K562 (cell line): ENCODE measurements at regions not wholly inside any gene's neighbourhood (a gene's known extent, or its start where the extent isn't known, plus 50 kb on each side); places are given as distances from the start of the nearest gene placed in this dataset.

Experiments
- ATAC-seq: fragments of 200-7000 bp; cut with Tn5 transposase; 3 replicates; pipeline ENCODE4 v1.9.1; 2020; ENCODE audit warnings: moderate library complexity
- BruUV-seq: library from RNA; stranded (reverse); fragments of 400-500 nt; replicated peaks from 2 replicates; lab custom pipeline; 2021; lab: Mats Ljungman, UMichigan
- CTCF ChIA-PET: fragments of 300-600 bp; formaldehyde crosslinking; extraction: SDS; loops from one replicate; lab custom pipeline; 2021; ENCODE audit warnings: low intra/inter-chr PET ratio; lab: Yijun Ruan, JAX
- POLR2A ChIA-PET: fragments of 300-600, 350-650 bp; sonication (Branson Sonifier 250); formaldehyde crosslinking; extraction: SDS; loops from one replicate; lab custom pipeline; 2021; ENCODE audit warnings: antibody characterized with exemption, inconsistent platforms; lab: Yijun Ruan, JAX
- DNase-seq, 4 experiments: peaks; one replicate each; pipeline versions ENCODE4 v3.0.0 to v3.0.0-alpha.2; 2011 to 2018; ENCODE audit warnings: low spot score in 3 of 4, mixed read lengths in 3 of 4; ENCODE audit errors: extremely low read depth in 1 of 4
- FAIRE-seq: peaks from 2 replicates; lab custom pipeline; 2011; peaks lifted over from hg19 to GRCh38; lab: Jason Lieb, UNC
- H2AFZ ChIP-seq: 2 replicates; pipeline ENCODE4 v1.6.0; 2011; ENCODE audit warnings: low read depth, low read length, control low read depth, inconsistent platforms
- H3K27ac ChIP-seq: fragments of 200-600 bp; 3 replicates; pipeline ENCODE4 v1.8.0; 2011; ENCODE audit warnings: low read depth, mild to moderate bottlenecking, control low read depth, inconsistent platforms, low read length, moderate library complexity, mixed read lengths; ENCODE audit errors: extremely low read depth
- H3K27me3 ChIP-seq, 2 experiments: fragments of 300-600 bp in 1 of 2; 2 replicates in 1 of 2; 3 replicates in 1 of 2; pipeline versions ENCODE4 v1.6.0 to v1.8.0; 2011; ENCODE audit warnings: inconsistent platforms in 2 of 2, low read length in 2 of 2, mild to moderate bottlenecking in 1 of 2, mixed read lengths in 1 of 2, moderate library complexity in 1 of 2; ENCODE audit not compliant: control insufficient read depth in 2 of 2, insufficient read depth in 2 of 2
- H3K36me3 ChIP-seq: fragments of 300-600 bp; 3 replicates; pipeline ENCODE4 v1.8.0; 2011; ENCODE audit warnings: mild to moderate bottlenecking, low read length, inconsistent platforms; ENCODE audit not compliant: control insufficient read depth, insufficient read depth
- H3K4me1 ChIP-seq, 2 experiments: fragments of 200-600 bp in 1 of 2; replicated peaks in 1 of 2; 2 replicates in 1 of 2; 3 replicates in 1 of 2; pipeline versions ENCODE4 v1.5.1 to v1.8.0; 2011; ENCODE audit warnings: inconsistent platforms in 2 of 2, low read length in 2 of 2, mild to moderate bottlenecking in 1 of 2, mixed read lengths in 1 of 2, moderate library complexity in 1 of 2; ENCODE audit not compliant: control insufficient read depth in 2 of 2, insufficient read depth in 2 of 2
- H3K4me2 ChIP-seq: 2 replicates; pipeline ENCODE4 v1.6.1; 2011; ENCODE audit warnings: low read length, control low read depth, inconsistent platforms, mixed read lengths; ENCODE audit not compliant: insufficient read depth
- H3K4me3 ChIP-seq: fragments of 200-600 bp; sonication (generic), shearing (Covaris generic); 2 replicates; pipeline ENCODE4 v1.5.1; 2016; ENCODE audit warnings: control low read depth, inconsistent platforms
- H3K79me2 ChIP-seq: fragments of 200-600 bp; 3 replicates; pipeline ENCODE4 v1.8.0; 2011; ENCODE audit warnings: low read length, inconsistent platforms; ENCODE audit not compliant: control insufficient read depth, insufficient read depth
- H3K9ac ChIP-seq, 2 experiments: 2 replicates each; pipeline versions ENCODE4 v1.6.0 to v1.6.1; 2011; ENCODE audit warnings: low read depth in 2 of 2, low read length in 2 of 2, control low read depth in 1 of 2, inconsistent platforms in 1 of 2, mild to moderate bottlenecking in 1 of 2, mixed read lengths in 1 of 2; ENCODE audit not compliant: insufficient read depth in 1 of 2
- H3K9me1 ChIP-seq: one replicate; pipeline ENCODE4 v1.6.0; 2011; ENCODE audit warnings: inconsistent platforms, mild to moderate bottlenecking, low read length, moderate library complexity; ENCODE audit not compliant: control insufficient read depth, insufficient read depth
- H3K9me3 ChIP-seq: replicated peaks from 2 replicates; pipeline ENCODE4 v1.5.1; 2011; ENCODE audit warnings: low read depth, low read length, inconsistent platforms; ENCODE audit not compliant: control insufficient read depth, insufficient read depth
- H4K20me1 ChIP-seq: replicated peaks from 2 replicates; pipeline ENCODE4 v1.6.1; 2011; ENCODE audit warnings: low read length, inconsistent platforms, mixed read lengths; ENCODE audit not compliant: control insufficient read depth, insufficient read depth
- COPS2 ChIP-seq: fragments of 450-650 bp; conservative IDR thresholded peaks from 2 replicates; pipeline ENCODE4 v1.6.1; 2016; ENCODE audit warnings: mild to moderate bottlenecking, moderate library complexity
- ELF4 ChIP-seq: fragments of 450-650 bp; formaldehyde crosslinking; IDR thresholded peaks from 2 replicates; pipeline ENCODE4 v1.4.0; 2022; ENCODE audit warnings: missing genetic modification characterization
- HDAC8 ChIP-seq: fragments of 450-650 bp; IDR thresholded peaks from 2 replicates; pipeline ENCODE4 v1.6.1; 2016; ENCODE audit warnings: mild to moderate bottlenecking, missing genetic modification characterization, moderate library complexity, missing compliant biosample characterization
- KLF1 ChIP-seq: fragments of 450-650 bp; IDR thresholded peaks from 2 replicates; pipeline ENCODE4 v1.6.1; 2016; ENCODE audit warnings: missing genetic modification characterization, missing compliant biosample characterization
- MCM2 ChIP-seq: fragments of 450-650 bp; IDR thresholded peaks from 2 replicates; pipeline ENCODE4 v1.6.1; 2017; ENCODE audit warnings: low read depth, mild to moderate bottlenecking
- NFYB ChIP-seq: IDR thresholded peaks from 2 replicates; pipeline ENCODE4 v1.6.1; 2011; ENCODE audit warnings: mild to moderate bottlenecking, moderate library complexity; ENCODE audit not compliant: insufficient read length; ENCODE audit errors: extremely low read depth
- PHB ChIP-seq: fragments of 250-450 bp; sonication (Bioruptor Pico); IDR thresholded peaks from 2 replicates; pipeline ENCODE4 v1.5.0; 2021
- WGBS: fragments of 100-300 bp; shearing (Covaris generic); methylation state at CpG from one replicate; pipeline ENCODE4 v1.1.6; 2016; ENCODE audit warnings: low coverage, mixed read lengths; ENCODE audit not compliant: insufficient coverage; ENCODE audit errors: missing lambda C conversion rate; 5-methylcytosine and 5-hydroxymethylcytosine counted together
- in situ Hi-C: fragments of 300-500 bp; cut with MboI; formaldehyde crosslinking; loops from 4 replicates; pipeline ENCODE4 v1.15.0; 2018; ENCODE audit warnings: inconsistent platforms, mixed read lengths
- intact Hi-C: fragments of 100-400 bp; cut with micrococcal nuclease; formaldehyde crosslinking; loops from 2 replicates; pipeline ENCODE4 v1.14.2; 2022
- TF ChIP-seq, protein P1 (sequence below): sonication (generic); formaldehyde crosslinking; IDR thresholded peaks from 2 replicates; pipeline ENCODE4 v1.8.0; 2022; ENCODE audit warnings: mild to moderate bottlenecking, missing genetic modification reagents

DNA sequence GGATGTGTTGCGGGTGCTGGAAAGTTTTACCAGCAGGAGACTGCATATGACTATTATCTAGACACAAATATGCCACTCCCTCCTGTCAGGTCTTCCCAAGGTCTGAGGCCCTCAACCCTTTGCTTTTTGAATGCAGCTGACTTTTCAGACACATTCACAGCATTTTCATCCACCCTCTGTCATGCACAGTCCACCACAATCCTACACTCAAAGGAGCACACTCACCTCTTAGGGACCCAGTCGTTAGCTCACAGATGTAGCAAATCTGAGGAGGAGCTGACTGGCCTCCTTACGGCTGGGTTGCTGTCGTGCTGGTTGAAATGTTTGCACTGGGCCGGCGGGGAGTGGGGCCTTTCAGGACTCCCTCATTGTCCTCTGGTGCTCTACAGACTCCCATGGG is 479.4 kb downstream of the IRS2 start:
- Histone ChIP-seq H3K9ac (no peak overlapping the region), H3K27ac (no peak overlapping the region), H3K79me2 (no peaks in the 10 kb centered on the region), H4K20me1 (no peaks in the 10 kb centered on the region)
- ChIA-PET CTCF (no interaction called here), POLR2A (no interaction called here)
- FAIRE-seq (no peak), ATAC-seq (no peak)
- TF ChIP-seq HDAC8 (tag) (no peak), ELF4 (no peak), COPS2 (no peak), MCM2 (no peak), NFYB (no peak), KLF1 (tag) (no peak), PHB (CRISPR knock-in tag) (no peak)
- TF ChIP-seq, protein P1, sequence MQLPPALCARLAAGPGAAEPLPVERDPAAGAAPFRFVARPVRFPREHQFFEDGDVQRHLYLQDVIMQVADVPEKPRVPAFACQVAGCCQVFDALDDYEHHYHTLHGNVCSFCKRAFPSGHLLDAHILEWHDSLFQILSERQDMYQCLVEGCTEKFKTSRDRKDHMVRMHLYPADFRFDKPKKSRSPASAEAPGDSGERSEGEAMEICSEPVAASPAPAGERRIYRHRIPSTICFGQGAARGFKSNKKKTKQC (CRISPR knock-in tag), result no peak
- TF ChIP-seq, all 486 proteins: peak for 0
- H3K4me2 ChIP-seq, result no peak overlapping the region
- no peak overlapping the region for H2AFZ ChIP-seq
- no peak for DNase-seq
- no peaks in the 10 kb centered on the region for H3K4me1 ChIP-seq
- no peak overlapping the region for H3K4me3 ChIP-seq
- no peaks in the 10 kb centered on the region for H3K9me3 ChIP-seq
- in situ Hi-C loops, result no loop called here
- intact Hi-C loops, result no loop called here
- WGBS, result 0% methylated on average over 4 of the region's 6 CpGs
- BruUV-seq, result no TSS peak
- H3K27me3 ChIP-seq, result no peaks in the 10 kb centered on the region
- H3K9me1 ChIP-seq, result no peaks in the 10 kb centered on the region
- H3K36me3 ChIP-seq, result no peaks in the 10 kb centered on the region
